Trophoblast cell (in vitro differentiated cells and primary cell): ENCODE measurements at regions not wholly inside any gene's neighbourhood (a gene's known extent, or its start where the extent isn't known, plus 50 kb on each side); places are given as distances from the start of the nearest gene placed in this dataset.
"Not testable (repeated sequence)": the region's sequence is repeated elsewhere in the genome, so short reads cannot be mapped to it uniquely, and the experiment has no call there.

Experiments
- DNase-seq, 2 donors: peaks; one replicate each; pipeline ENCODE4 v3.0.0-alpha.2; 2016
- H2AFZ ChIP-seq: 2 replicates; pipeline ENCODE4 v1.6.1; 2013; ENCODE audit warnings: low read length, moderate library complexity, mild to moderate bottlenecking; ENCODE audit not compliant: insufficient read depth, poor library complexity
- H2AK5ac ChIP-seq: 2 replicates; pipeline ENCODE4 v1.6.1; 2013; ENCODE audit warnings: mild to moderate bottlenecking, low read length
- H2BK120ac ChIP-seq: 2 replicates; pipeline ENCODE4 v1.6.1; 2013; ENCODE audit warnings: low read length, mild to moderate bottlenecking, moderate library complexity; ENCODE audit not compliant: insufficient read depth, poor library complexity
- H2BK12ac ChIP-seq: 2 replicates; pipeline ENCODE4 v1.6.1; 2013; ENCODE audit warnings: mild to moderate bottlenecking, low read length, moderate library complexity
- H2BK5ac ChIP-seq: 2 replicates; pipeline ENCODE4 v1.6.1; 2013; ENCODE audit warnings: low read length, low read depth, moderate library complexity, mild to moderate bottlenecking; ENCODE audit not compliant: poor library complexity
- H3K14ac ChIP-seq: 2 replicates; pipeline ENCODE4 v1.6.1; 2013; ENCODE audit warnings: mild to moderate bottlenecking, low read length
- H3K18ac ChIP-seq: 2 replicates; pipeline ENCODE4 v1.6.1; 2013; ENCODE audit warnings: mild to moderate bottlenecking, low read length
- H3K23ac ChIP-seq: 2 replicates; pipeline ENCODE4 v1.6.1; 2013; ENCODE audit warnings: low read length
- H3K27ac ChIP-seq: 2 replicates; pipeline ENCODE4 v1.5.1; 2013; ENCODE audit warnings: low read depth, mild to moderate bottlenecking, inconsistent platforms, low read length, moderate library complexity
- H3K27me3 ChIP-seq: 2 replicates; pipeline ENCODE4 v1.6.1; 2013; ENCODE audit warnings: inconsistent platforms, mild to moderate bottlenecking, low read length, moderate library complexity; ENCODE audit not compliant: insufficient read depth
- H3K36me3 ChIP-seq, 2 experiments: 1 replicate in 1 of 2; 2 replicates in 1 of 2; pipeline ENCODE4 v1.6.1; 2013; ENCODE audit warnings: low read length in 2 of 2, mild to moderate bottlenecking in 2 of 2, moderate library complexity in 1 of 2; ENCODE audit not compliant: insufficient read depth in 2 of 2, control insufficient read depth in 1 of 2
- H3K4ac ChIP-seq: 2 replicates; pipeline ENCODE4 v1.6.1; 2013; ENCODE audit warnings: low read depth, mild to moderate bottlenecking, low read length, moderate library complexity
- H3K4me1 ChIP-seq, 2 experiments: 1 replicate in 1 of 2; 2 replicates in 1 of 2; pipeline ENCODE4 v1.6.1; 2013; ENCODE audit warnings: low read length in 2 of 2, mild to moderate bottlenecking in 2 of 2, moderate library complexity in 1 of 2; ENCODE audit not compliant: insufficient read depth in 2 of 2, control insufficient read depth in 1 of 2
- H3K4me2 ChIP-seq: 2 replicates; pipeline ENCODE4 v1.6.1; 2013; ENCODE audit warnings: inconsistent platforms, mild to moderate bottlenecking, low read length, moderate library complexity
- H3K4me3 ChIP-seq: 2 replicates; pipeline ENCODE4 v1.5.1; 2013; ENCODE audit warnings: mild to moderate bottlenecking, low read depth, low read length, inconsistent platforms
- H3K79me1 ChIP-seq: one replicate; pipeline ENCODE4 v1.6.1; 2013; ENCODE audit warnings: low read length
- H3K79me2 ChIP-seq: 2 replicates; pipeline ENCODE4 v1.6.1; 2013; ENCODE audit warnings: low read length, mild to moderate bottlenecking; ENCODE audit not compliant: control insufficient read depth, insufficient read depth, poor library complexity
- H3K9ac ChIP-seq: 2 replicates; pipeline ENCODE4 v1.6.1; 2013; ENCODE audit warnings: mild to moderate bottlenecking, low read length
- H3K9me3 ChIP-seq: 2 replicates; pipeline ENCODE4 v1.6.1; 2013; ENCODE audit warnings: low read depth, mild to moderate bottlenecking, control low read depth, inconsistent platforms, low read length; ENCODE audit not compliant: insufficient read depth
- H4K12ac ChIP-seq: 2 replicates; pipeline ENCODE4 v1.6.1; 2013; ENCODE audit warnings: low read depth, mild to moderate bottlenecking, low read length, moderate library complexity
- H4K8ac ChIP-seq: 2 replicates; pipeline ENCODE4 v1.6.1; 2013; ENCODE audit warnings: low read depth, mild to moderate bottlenecking, low read length, moderate library complexity
- H4K91ac ChIP-seq: one replicate; pipeline ENCODE4 v1.6.1; 2013; ENCODE audit warnings: low read depth, mild to moderate bottlenecking, low read length, moderate library complexity
- WGBS: extraction: QIAGEN DNeasy Blood & Tissue Kit; methylation state at CpG from one replicate; pipeline ENCODE4 v1.1.7; 2013; ENCODE audit warnings: missing lambda C conversion rate; ENCODE audit not compliant: insufficient read length, insufficient coverage; ENCODE audit errors: extremely low coverage; 5-methylcytosine and 5-hydroxymethylcytosine counted together

DNA sequence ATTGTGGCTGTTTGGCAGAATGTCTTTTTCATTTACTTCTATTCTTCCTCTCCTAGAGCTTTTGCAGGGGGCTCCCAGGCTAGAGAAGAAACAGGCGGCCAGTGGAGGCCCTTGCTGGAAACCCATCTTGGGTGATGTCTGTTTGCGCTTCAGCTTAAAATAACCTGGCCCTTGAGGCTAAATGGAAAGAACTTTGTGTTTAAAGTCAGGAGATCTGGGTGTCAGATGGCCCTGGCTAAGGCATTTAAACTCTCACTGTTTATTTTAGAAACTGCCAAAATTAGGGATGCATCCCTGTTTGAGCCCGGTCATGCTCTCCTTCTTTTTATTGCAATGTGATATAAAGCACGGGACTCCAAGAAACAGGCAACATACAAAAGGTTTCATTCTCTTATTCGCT is 118.4 kb upstream of the RMP24 start:
- Histone ChIP-seq H3K14ac (no peak overlapping the region), H3K23ac (no peak overlapping the region), H3K4me2 (no peak overlapping the region), H3K9ac (no peak overlapping the region), H2BK5ac (no peak overlapping the region), H3K27me3 (no peaks in the 10 kb centered on the region), H3K79me2 (no peaks in the 10 kb centered on the region), H3K27ac (no peak overlapping the region), H2BK12ac (no peak overlapping the region), H3K36me3 (no peaks in the 10 kb centered on the region), H2BK120ac (no peak overlapping the region), H2AK5ac (no peak overlapping the region), H3K18ac (no peak overlapping the region), H3K4ac (no peak overlapping the region), H3K4me1 (no peaks in the 10 kb centered on the region), H3K4me3 (no peak overlapping the region), H4K8ac (no peak overlapping the region), H4K91ac (no peak overlapping the region), H3K9me3 (peaks cover 1% of the 10 kb centered on the region), H4K12ac (no peak overlapping the region), H2AFZ (no peak overlapping the region), H3K79me1 (no peaks in the 10 kb centered on the region)
- DNase-seq: no peak
- WGBS: no CpG with 5 or more reads among the region's 5 CpGs

DNA sequence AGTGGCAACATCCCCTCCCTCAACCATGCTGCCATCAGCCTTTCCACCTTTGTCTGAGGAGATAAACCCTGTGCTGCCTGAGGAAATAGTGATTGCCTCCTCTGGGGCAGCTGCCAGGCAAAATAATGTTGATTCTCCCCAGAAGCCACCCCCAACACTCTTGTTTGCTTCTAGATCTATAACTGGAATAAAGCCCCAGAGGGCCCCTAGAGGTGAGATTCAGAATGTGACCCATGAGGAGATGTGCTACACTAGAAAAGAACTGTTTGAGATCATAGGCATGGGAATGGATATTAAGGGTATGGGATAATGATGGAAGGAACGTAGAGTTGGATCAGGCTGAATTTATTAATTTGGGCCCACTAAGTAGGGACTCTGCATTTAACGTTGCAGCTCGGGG is 116.3 kb upstream of the RMP24 start:
- H3K4me1 ChIP-seq: no peaks in the 10 kb centered on the region
- no peak overlapping the region for H3K4me3 ChIP-seq
- no CpG with 5 or more reads among the region's 3 CpGs for WGBS
- no peak overlapping the region for H2AK5ac ChIP-seq
- no peaks in the 10 kb centered on the region for H3K79me2 ChIP-seq
- H2BK120ac ChIP-seq: no peak overlapping the region
- no peak overlapping the region for H2BK12ac ChIP-seq
- no peak overlapping the region for H3K4ac ChIP-seq
- no peaks in the 10 kb centered on the region for H3K36me3 ChIP-seq
- H3K23ac ChIP-seq: no peak overlapping the region
- H2AFZ ChIP-seq: no peak overlapping the region
- no peak for DNase-seq
- no peak overlapping the region for H3K14ac ChIP-seq
- no peaks in the 10 kb centered on the region for H3K79me1 ChIP-seq
- no peak overlapping the region for H3K27ac ChIP-seq
- no peaks in the 10 kb centered on the region for H3K27me3 ChIP-seq
- H2BK5ac ChIP-seq: no peak overlapping the region
- no peak overlapping the region for H3K18ac ChIP-seq
- H3K9ac ChIP-seq: no peak overlapping the region
- H4K91ac ChIP-seq: no peak overlapping the region
- peaks cover 1% of the 10 kb centered on the region for H3K9me3 ChIP-seq
- H3K4me2 ChIP-seq: no peak overlapping the region
- no peak overlapping the region for H4K12ac ChIP-seq
- H4K8ac ChIP-seq: no peak overlapping the region

DNA sequence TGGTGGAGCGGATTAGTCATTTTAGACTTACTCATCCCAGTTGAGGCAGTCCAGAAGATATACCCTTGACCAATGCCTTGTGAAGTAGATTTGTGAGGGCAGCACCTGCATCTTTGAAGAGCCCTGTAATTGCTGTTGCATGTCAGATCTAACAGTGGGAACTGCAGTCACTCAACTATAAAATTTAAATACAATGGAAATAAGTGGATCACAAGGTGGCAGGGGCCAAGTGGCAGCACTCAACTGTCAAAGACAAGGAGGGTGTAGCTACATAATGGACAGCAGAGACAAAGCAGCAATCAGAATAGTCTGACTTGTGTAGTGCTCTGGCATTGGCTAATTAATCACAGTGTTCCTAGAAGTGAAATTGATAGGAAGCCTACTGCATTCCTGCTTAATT is 115.8 kb upstream of the RMP24 start:
- not testable (repeated sequence) for H3K4me2 ChIP-seq, H3K14ac ChIP-seq, H3K9me3 ChIP-seq, H4K12ac ChIP-seq, H3K18ac ChIP-seq, DNase-seq, H4K8ac ChIP-seq, H3K9ac ChIP-seq, H2BK5ac ChIP-seq, H2BK12ac ChIP-seq, H3K4ac ChIP-seq, H2BK120ac ChIP-seq, H3K23ac ChIP-seq, H2AK5ac ChIP-seq, H3K4me3 ChIP-seq, H3K36me3 ChIP-seq, H4K91ac ChIP-seq, H3K79me1 ChIP-seq, H3K27ac ChIP-seq, H3K79me2 ChIP-seq, H3K4me1 ChIP-seq, H3K27me3 ChIP-seq, H2AFZ ChIP-seq
- WGBS: no CpG with 5 or more reads among the region's 1 CpG

- H3K4ac ChIP-seq, H3K4me3 ChIP-seq, H3K4me1 ChIP-seq, H3K27ac ChIP-seq, H3K9ac ChIP-seq, H4K12ac ChIP-seq, DNase-seq, H3K18ac ChIP-seq, H3K4me2 ChIP-seq, H3K79me2 ChIP-seq, H3K27me3 ChIP-seq, H4K8ac ChIP-seq, H3K14ac ChIP-seq, H2BK5ac ChIP-seq, H2BK12ac ChIP-seq, H2AK5ac ChIP-seq, H3K23ac ChIP-seq, H2BK120ac ChIP-seq, H3K9me3 ChIP-seq, H3K79me1 ChIP-seq, H3K36me3 ChIP-seq, H4K91ac ChIP-seq, H2AFZ ChIP-seq: not testable (repeated sequence)
These were observed 114.9 kb upstream of the RMP24 start for GRCh38 chr18:35857581-35857980.
